PC-3 (cell line): ENCODE measurements at regions not wholly inside any gene's neighbourhood (a gene's known extent, or its start where the extent isn't known, plus 50 kb on each side); places are given as distances from the start of the nearest gene placed in this dataset.

Experiments
- ATAC-seq: fragments of 200-7000 bp; cut with Tn5 transposase; 2 replicates; pipeline ENCODE4 v1.9.1; 2020; ENCODE audit warnings: mild to moderate bottlenecking, moderate library complexity
- BruUV-seq: library from RNA; stranded (reverse); fragments of 400-500 nt; replicated peaks from 2 replicates; lab custom pipeline; 2021; lab: Mats Ljungman, UMichigan
- CTCF ChIA-PET: fragments of 300-600 bp; sonication (Branson Sonifier 250); formaldehyde crosslinking; loops from one replicate; lab custom pipeline; 2022; ENCODE audit warnings: antibody characterized with exemption; lab: Charles Lee
- POLR2A ChIA-PET: fragments of 300-600 bp; sonication (Branson Sonifier 250); formaldehyde crosslinking; loops from one replicate; lab custom pipeline; 2022; ENCODE audit warnings: antibody characterized with exemption; ENCODE audit not compliant: unreplicated experiment; lab: Charles Lee
- DNase-seq: peaks from one replicate; pipeline ENCODE4 v3.0.0-alpha.2; 2015
- H2AFZ ChIP-seq: fragments of 300-600 bp; sonication (generic); 2 replicates; pipeline ENCODE4 v1.6.0; 2016; ENCODE audit warnings: antibody characterized with exemption, low read length
- H3F3A ChIP-seq: fragments of 300-600 bp; sonication (generic); one replicate; pipeline ENCODE4 v1.6.0; 2017; ENCODE audit warnings: antibody characterized with exemption, low read length, control low read depth, mild to moderate bottlenecking; ENCODE audit not compliant: unreplicated experiment
- H3K27ac ChIP-seq: fragments of 300-600 bp; sonication (generic); 2 replicates; pipeline ENCODE4 v1.5.1; 2016; ENCODE audit warnings: mild to moderate bottlenecking, low read length
- H3K27me3 ChIP-seq: fragments of 300-600 bp; sonication (generic); 2 replicates; pipeline ENCODE4 v1.6.1; 2016; ENCODE audit warnings: low read length, mixed read lengths
- H3K36me3 ChIP-seq: fragments of 300-600 bp; sonication (generic); 2 replicates; pipeline ENCODE4 v1.6.1; 2016; ENCODE audit warnings: low read depth, mixed run types, low read length, mixed read lengths
- H3K4me1 ChIP-seq: fragments of 300-600 bp; sonication (generic); 2 replicates; pipeline ENCODE4 v1.5.1; 2016; ENCODE audit warnings: low read length; ENCODE audit not compliant: insufficient read depth
- H3K4me2 ChIP-seq: fragments of 300-600 bp; sonication (generic); 2 replicates; pipeline ENCODE4 v1.6.0; 2016; ENCODE audit warnings: low read length
- H3K4me3 ChIP-seq: fragments of 300-600 bp; sonication (generic); 2 replicates; pipeline ENCODE4 v1.5.1; 2016; ENCODE audit warnings: mild to moderate bottlenecking, low read length, mixed read lengths
- H3K79me2 ChIP-seq: fragments of 300-600 bp; sonication (generic); 2 replicates; pipeline ENCODE4 v1.6.1; 2017; ENCODE audit warnings: low read length, mixed read lengths
- H3K9ac ChIP-seq: fragments of 300-600 bp; sonication (generic); 2 replicates; pipeline ENCODE4 v1.6.0; 2016; ENCODE audit warnings: mild to moderate bottlenecking, low read length
- H3K9me2 ChIP-seq: fragments of 300-600 bp; sonication (generic); replicated peaks from 2 replicates; pipeline ENCODE4 v1.6.1; 2016; ENCODE audit warnings: mixed run types, low read length, mixed read lengths
- H3K9me3 ChIP-seq: fragments of 300-600 bp; sonication (generic); 2 replicates; pipeline ENCODE4 v1.6.1; 2016; ENCODE audit warnings: low read length, mixed read lengths
- H4K20me1 ChIP-seq: fragments of 300-600 bp; sonication (generic); 2 replicates; pipeline ENCODE4 v1.6.1; 2016; ENCODE audit warnings: low read length, mixed read lengths
- EZH2 ChIP-seq: fragments of 300-600 bp; sonication (generic); IDR thresholded peaks from one replicate; pipeline ENCODE4 v1.6.1; 2017; ENCODE audit warnings: antibody characterized with exemption, mild to moderate bottlenecking, low read length; ENCODE audit not compliant: unreplicated experiment
- EZH2phosphoT487 ChIP-seq: fragments of 300-600 bp; sonication (generic); IDR thresholded peaks from 2 replicates; pipeline ENCODE4 v1.6.1; 2018; ENCODE audit warnings: mild to moderate bottlenecking, antibody characterized with exemption, low read length, borderline replicate concordance
- intact Hi-C: fragments of 100-400 bp; cut with micrococcal nuclease; formaldehyde crosslinking; loops from 2 replicates; pipeline ENCODE4 v1.9.0; 2023
- TF ChIP-seq, protein P1 (sequence below): fragments of 300-600 bp; sonication (generic); conservative IDR thresholded peaks from 2 replicates; pipeline ENCODE4 v1.5.1; 2017; ENCODE audit warnings: antibody characterized with exemption, low read depth, mild to moderate bottlenecking, low read length

DNA sequence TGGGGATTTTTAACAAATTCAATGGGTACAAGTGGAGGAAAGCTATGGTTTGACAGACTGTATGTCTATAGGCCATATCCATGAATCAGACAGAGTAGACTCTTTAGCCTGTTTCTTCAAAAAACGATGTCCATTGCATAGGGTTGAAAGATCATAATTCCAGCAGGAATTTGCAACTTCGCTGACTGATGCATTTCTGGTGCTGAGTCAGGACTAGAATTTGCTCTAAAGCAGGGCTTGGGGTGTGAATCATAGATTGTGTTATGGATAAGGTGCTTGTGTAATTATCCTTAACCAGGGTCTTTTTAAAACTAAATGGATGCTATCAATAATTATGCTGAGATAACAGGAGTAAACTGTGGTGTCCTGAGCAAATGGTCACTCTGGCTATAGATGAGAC is 200.4 kb upstream of the TBC1D5 start:
- Histone ChIP-seq H3K36me3 (no peaks in the 10 kb centered on the region), H3F3A (no peaks in the 10 kb centered on the region), H3K79me2 (no peaks in the 10 kb centered on the region), H2AFZ (no peak overlapping the region), H3K4me2 (no peak overlapping the region), H4K20me1 (no peaks in the 10 kb centered on the region), H3K9me3 (no peaks in the 10 kb centered on the region), H3K4me1 (peaks cover 22% of the 10 kb centered on the region), H3K27ac (no peak overlapping the region), H3K27me3 (no peaks in the 10 kb centered on the region), H3K9ac (no peak overlapping the region), H3K9me2 (no peaks in the 10 kb centered on the region), H3K4me3 (no peak overlapping the region)
- ChIA-PET CTCF (interaction anchor here (0.7 kb wide), 1 partner anchor 252 kb away, joined by 4 read pairs; no protein-coding TSS in a partner anchor), POLR2A (no interaction called here)
- TF ChIP-seq EZH2phosphoT487 (no peak), EZH2 (no peak)
- TF ChIP-seq, protein P1, sequence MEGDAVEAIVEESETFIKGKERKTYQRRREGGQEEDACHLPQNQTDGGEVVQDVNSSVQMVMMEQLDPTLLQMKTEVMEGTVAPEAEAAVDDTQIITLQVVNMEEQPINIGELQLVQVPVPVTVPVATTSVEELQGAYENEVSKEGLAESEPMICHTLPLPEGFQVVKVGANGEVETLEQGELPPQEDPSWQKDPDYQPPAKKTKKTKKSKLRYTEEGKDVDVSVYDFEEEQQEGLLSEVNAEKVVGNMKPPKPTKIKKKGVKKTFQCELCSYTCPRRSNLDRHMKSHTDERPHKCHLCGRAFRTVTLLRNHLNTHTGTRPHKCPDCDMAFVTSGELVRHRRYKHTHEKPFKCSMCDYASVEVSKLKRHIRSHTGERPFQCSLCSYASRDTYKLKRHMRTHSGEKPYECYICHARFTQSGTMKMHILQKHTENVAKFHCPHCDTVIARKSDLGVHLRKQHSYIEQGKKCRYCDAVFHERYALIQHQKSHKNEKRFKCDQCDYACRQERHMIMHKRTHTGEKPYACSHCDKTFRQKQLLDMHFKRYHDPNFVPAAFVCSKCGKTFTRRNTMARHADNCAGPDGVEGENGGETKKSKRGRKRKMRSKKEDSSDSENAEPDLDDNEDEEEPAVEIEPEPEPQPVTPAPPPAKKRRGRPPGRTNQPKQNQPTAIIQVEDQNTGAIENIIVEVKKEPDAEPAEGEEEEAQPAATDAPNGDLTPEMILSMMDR, result no peak
- DNase-seq, result peak; percentile 54
- intact Hi-C loops, result no loop called here
- no peak for ATAC-seq
- BruUV-seq, result no TSS peak

DNA sequence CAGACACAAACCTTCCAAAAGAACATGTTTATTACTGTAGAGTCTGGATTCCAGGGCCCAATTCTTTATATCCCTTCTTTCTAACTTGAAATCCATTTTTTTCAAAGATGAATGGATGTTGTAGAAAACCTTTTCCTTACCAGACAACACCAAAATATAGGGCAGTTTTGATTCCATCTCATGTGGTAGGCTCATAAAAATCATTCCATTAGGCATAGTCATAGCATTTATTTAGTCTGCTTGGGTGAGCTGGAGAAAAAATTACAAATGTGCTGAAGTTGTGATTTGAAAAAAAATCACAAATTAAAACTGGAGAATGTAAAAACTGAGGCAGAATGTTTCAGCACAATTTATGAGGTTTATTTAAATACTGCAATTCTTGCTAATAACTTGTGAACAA is 199.3 kb upstream of the TBC1D5 start:
- TF ChIP-seq EZH2, result no peak
- TF ChIP-seq, protein P1, result no peak
- no peak for TF ChIP-seq EZH2phosphoT487

DNA sequence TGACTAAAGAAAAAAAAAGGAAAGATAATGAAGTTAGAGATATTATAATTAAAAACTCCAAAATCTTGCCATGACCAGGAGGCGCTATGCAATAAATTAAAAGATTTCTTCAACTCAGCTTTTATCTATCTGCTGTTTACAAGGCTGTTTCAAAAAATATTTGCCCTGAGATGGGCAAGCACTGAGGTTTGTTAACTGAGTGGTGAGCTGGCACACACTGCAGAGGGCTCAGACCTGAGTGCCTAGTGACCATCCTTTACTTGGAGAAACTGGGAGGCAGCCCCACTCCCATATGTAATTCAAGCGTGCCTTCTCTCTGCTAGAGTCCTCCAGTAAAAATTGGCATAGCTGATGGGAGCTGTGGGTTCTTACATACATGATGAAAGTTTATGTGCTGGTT is 198.7 kb upstream of the TBC1D5 start:
- H4K20me1 ChIP-seq, result no peaks in the 10 kb centered on the region
- H3K4me2 ChIP-seq, result no peak overlapping the region
- ChIA-PET POLR2A (no interaction called here), CTCF (interaction anchor here (0.6 kb wide), 1 partner anchor 394 kb away, joined by 4 read pairs; no protein-coding TSS in a partner anchor)
- no peaks in the 10 kb centered on the region for H3K9me3 ChIP-seq
- H3K9ac ChIP-seq, result no peak overlapping the region
- H3F3A ChIP-seq, result no peaks in the 10 kb centered on the region
- H3K4me3 ChIP-seq, result no peak overlapping the region
- no TSS peak for BruUV-seq
- peaks cover 22% of the 10 kb centered on the region for H3K4me1 ChIP-seq
- intact Hi-C loops, result no loop called here
- DNase-seq, result no peak
- H3K27me3 ChIP-seq, result no peaks in the 10 kb centered on the region
- no peaks in the 10 kb centered on the region for H3K36me3 ChIP-seq
- TF ChIP-seq EZH2phosphoT487, result no peak
- no peak for TF ChIP-seq EZH2
- TF ChIP-seq, protein P1, result no peak
- no peak overlapping the region for H2AFZ ChIP-seq
- H3K27ac ChIP-seq, result no peak overlapping the region
- no peaks in the 10 kb centered on the region for H3K9me2 ChIP-seq
- ATAC-seq, result peak; percentile 40
- no peaks in the 10 kb centered on the region for H3K79me2 ChIP-seq

More for the DNA sequence above, 199.3 kb upstream of the TBC1D5 start:
- peak; percentile 81 for ATAC-seq
- intact Hi-C loops, result no loop called here
- peak; percentile 57 for DNase-seq
- Histone ChIP-seq H3K79me2 (no peaks in the 10 kb centered on the region), H3K36me3 (no peaks in the 10 kb centered on the region), H3K9ac (no peak overlapping the region), H3F3A (no peaks in the 10 kb centered on the region), H3K4me2 (peak overlapping the region; percentile 33), H4K20me1 (no peaks in the 10 kb centered on the region), H3K4me1 (peaks cover 22% of the 10 kb centered on the region), H3K9me3 (no peaks in the 10 kb centered on the region), H3K27me3 (no peaks in the 10 kb centered on the region), H3K4me3 (no peak overlapping the region), H3K9me2 (no peaks in the 10 kb centered on the region), H2AFZ (no peak overlapping the region), H3K27ac (no peak overlapping the region)
- no TSS peak for BruUV-seq
- ChIA-PET POLR2A (no interaction called here), CTCF (interaction anchor here (0.6 to 1.0 kb wide), 2 partner anchors 38 to 394 kb away, joined by 4 read pairs; no protein-coding TSS in a partner anchor)
